ENCODE measurements at regions not wholly inside any gene's neighbourhood (a gene's known extent, or its start where the extent isn't known, plus 50 kb on each side); places are given as distances from the start of the nearest gene placed in this dataset.

GRCh38 chr10:130244928-130245495 lies 108.8 kb downstream of the GLRX3 start:
- CTCF ChIA-PET: no interaction called here
- H3K4me1 Mint-ChIP-seq (ENCODE audit: low read depth, unreplicated experiment): no peaks in the 10 kb centered on the region
- intact Hi-C loops (cut with micrococcal nuclease; ENCODE audit: unreplicated experiment): no loop called here
- H3K9me3 Mint-ChIP-seq (ENCODE audit: low read depth, unreplicated experiment): peaks cover 10% of the 10 kb centered on the region
- DNase-seq: no peak
- H3K36me3 Mint-ChIP-seq (ENCODE audit: insufficient read depth, unreplicated experiment): no peaks in the 10 kb centered on the region
- BruUV-seq (replicated peaks): no TSS peak
- no peak overlapping the region for H3K4me3 Mint-ChIP-seq (ENCODE audit: low read depth, unreplicated experiment)
- TF ChIP-seq, protein P1, sequence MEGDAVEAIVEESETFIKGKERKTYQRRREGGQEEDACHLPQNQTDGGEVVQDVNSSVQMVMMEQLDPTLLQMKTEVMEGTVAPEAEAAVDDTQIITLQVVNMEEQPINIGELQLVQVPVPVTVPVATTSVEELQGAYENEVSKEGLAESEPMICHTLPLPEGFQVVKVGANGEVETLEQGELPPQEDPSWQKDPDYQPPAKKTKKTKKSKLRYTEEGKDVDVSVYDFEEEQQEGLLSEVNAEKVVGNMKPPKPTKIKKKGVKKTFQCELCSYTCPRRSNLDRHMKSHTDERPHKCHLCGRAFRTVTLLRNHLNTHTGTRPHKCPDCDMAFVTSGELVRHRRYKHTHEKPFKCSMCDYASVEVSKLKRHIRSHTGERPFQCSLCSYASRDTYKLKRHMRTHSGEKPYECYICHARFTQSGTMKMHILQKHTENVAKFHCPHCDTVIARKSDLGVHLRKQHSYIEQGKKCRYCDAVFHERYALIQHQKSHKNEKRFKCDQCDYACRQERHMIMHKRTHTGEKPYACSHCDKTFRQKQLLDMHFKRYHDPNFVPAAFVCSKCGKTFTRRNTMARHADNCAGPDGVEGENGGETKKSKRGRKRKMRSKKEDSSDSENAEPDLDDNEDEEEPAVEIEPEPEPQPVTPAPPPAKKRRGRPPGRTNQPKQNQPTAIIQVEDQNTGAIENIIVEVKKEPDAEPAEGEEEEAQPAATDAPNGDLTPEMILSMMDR (IDR thresholded peaks at IDR 0.05; ENCODE audit: unreplicated experiment): no peak
- no peak overlapping the region for H3K27ac Mint-ChIP-seq (ENCODE audit: unreplicated experiment)
- no peaks in the 10 kb centered on the region for H3K27me3 Mint-ChIP-seq (ENCODE audit: unreplicated experiment)

GRCh38 chr10:130246113-130246512 lies 109.9 kb downstream of the GLRX3 start:
- Mint-ChIP-seq H3K9me3 (ENCODE audit: low read depth, unreplicated experiment) (peaks cover 9% of the 10 kb centered on the region), H3K4me3 (ENCODE audit: low read depth, unreplicated experiment) (no peak overlapping the region), H3K27me3 (ENCODE audit: unreplicated experiment) (no peaks in the 10 kb centered on the region), H3K4me1 (ENCODE audit: low read depth, unreplicated experiment) (no peaks in the 10 kb centered on the region), H3K27ac (ENCODE audit: unreplicated experiment) (no peak overlapping the region), H3K36me3 (ENCODE audit: insufficient read depth, unreplicated experiment) (no peaks in the 10 kb centered on the region)
- CTCF ChIA-PET: no interaction called here
- no peak for DNase-seq
- intact Hi-C loops (cut with micrococcal nuclease; ENCODE audit: unreplicated experiment): no loop called here
- no TSS peak for BruUV-seq (replicated peaks)
- TF ChIP-seq, protein P1 (IDR thresholded peaks at IDR 0.05; ENCODE audit: unreplicated experiment): no peak

DNA sequence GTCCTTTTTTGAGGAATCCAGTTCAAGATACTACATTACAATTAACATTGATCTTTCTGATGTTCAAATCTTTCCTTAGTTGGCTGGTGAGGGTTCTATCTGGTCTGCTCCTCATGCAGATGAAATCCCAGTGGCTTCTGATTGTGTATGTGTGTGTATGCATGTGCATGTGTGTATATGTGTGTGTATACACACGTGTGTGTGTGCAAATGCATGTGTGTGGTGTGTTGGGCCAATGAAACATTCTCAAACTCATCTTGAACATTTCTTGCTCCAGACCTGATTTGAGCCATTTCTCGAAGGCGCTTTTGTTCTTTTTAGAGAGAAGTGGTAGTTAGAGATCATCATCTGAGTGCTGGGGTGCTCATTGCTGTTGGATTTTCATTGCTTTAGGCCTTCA lies 113.9 kb downstream of the GLRX3 start:
- Mint-ChIP-seq H3K9me3 (ENCODE audit: low read depth, unreplicated experiment) (peaks cover 8% of the 10 kb centered on the region), H3K36me3 (ENCODE audit: insufficient read depth, unreplicated experiment) (no peaks in the 10 kb centered on the region), H3K27me3 (ENCODE audit: unreplicated experiment) (no peaks in the 10 kb centered on the region), H3K4me1 (ENCODE audit: low read depth, unreplicated experiment) (no peaks in the 10 kb centered on the region), H3K4me3 (ENCODE audit: low read depth, unreplicated experiment) (no peak overlapping the region), H3K27ac (ENCODE audit: unreplicated experiment) (no peak overlapping the region)
- CTCF ChIA-PET: no interaction called here
- DNase-seq: no peak
- BruUV-seq (replicated peaks): no TSS peak
- intact Hi-C loops (cut with micrococcal nuclease; ENCODE audit: unreplicated experiment): no loop called here
- TF ChIP-seq, protein P1 (IDR thresholded peaks at IDR 0.05; ENCODE audit: unreplicated experiment): no peak

- Mint-ChIP-seq H3K27me3 (ENCODE audit: unreplicated experiment) (no peaks in the 10 kb centered on the region), H3K27ac (ENCODE audit: unreplicated experiment) (no peak overlapping the region), H3K36me3 (ENCODE audit: insufficient read depth, unreplicated experiment) (no peaks in the 10 kb centered on the region), H3K9me3 (ENCODE audit: low read depth, unreplicated experiment) (peaks cover 4% of the 10 kb centered on the region), H3K4me3 (ENCODE audit: low read depth, unreplicated experiment) (no peak overlapping the region), H3K4me1 (ENCODE audit: low read depth, unreplicated experiment) (no peaks in the 10 kb centered on the region)
- intact Hi-C loops (cut with micrococcal nuclease; ENCODE audit: unreplicated experiment): no loop called here
- BruUV-seq (replicated peaks): no TSS peak
- TF ChIP-seq, protein P1 (IDR thresholded peaks at IDR 0.05; ENCODE audit: unreplicated experiment): no peak
- no peak for DNase-seq
- CTCF ChIA-PET: no interaction called here
These were observed 115.6 kb downstream of the GLRX3 start for GRCh38 chr10:130251766-130252165.
